Muscle of leg (tissue), 3 donors: ENCODE measurements at regions not wholly inside any gene's neighbourhood (a gene's known extent, or its start where the extent isn't known, plus 50 kb on each side); places are given as distances from the start of the nearest gene placed in this dataset.

Source experiments
- DNase-seq: peaks from one replicate; pipeline ENCODE4 v3.0.0; 2013
- H3K27ac ChIP-seq: one replicate; pipeline ENCODE4 v1.5.1; 2013; ENCODE audit warnings: mild to moderate bottlenecking, low read length, control low read depth
- H3K27me3 ChIP-seq: one replicate; pipeline ENCODE4 v1.6.1; 2013; ENCODE audit warnings: low read length; ENCODE audit not compliant: control insufficient read depth, insufficient read depth
- H3K36me3 ChIP-seq: one replicate; pipeline ENCODE4 v1.6.1; 2013; ENCODE audit warnings: low read length; ENCODE audit not compliant: control insufficient read depth, insufficient read depth
- H3K4me1 ChIP-seq: one replicate; pipeline ENCODE4 v1.6.1; 2013; ENCODE audit warnings: low read length; ENCODE audit not compliant: control insufficient read depth, insufficient read depth
- H3K4me3 ChIP-seq: one replicate; pipeline ENCODE4 v1.5.1; 2013; ENCODE audit warnings: low read length, control low read depth
- H3K9me3 ChIP-seq: replicated peaks from 2 replicates; pipeline ENCODE4 v1.6.1; 2013; ENCODE audit warnings: low read depth, low read length; ENCODE audit not compliant: control insufficient read depth
- WGBS: methylation state at CpG from one replicate; pipeline ENCODE4 v1.1.5; 2013; ENCODE audit warnings: missing lambda C conversion rate; ENCODE audit not compliant: insufficient coverage; 5-methylcytosine and 5-hydroxymethylcytosine counted together

DNA sequence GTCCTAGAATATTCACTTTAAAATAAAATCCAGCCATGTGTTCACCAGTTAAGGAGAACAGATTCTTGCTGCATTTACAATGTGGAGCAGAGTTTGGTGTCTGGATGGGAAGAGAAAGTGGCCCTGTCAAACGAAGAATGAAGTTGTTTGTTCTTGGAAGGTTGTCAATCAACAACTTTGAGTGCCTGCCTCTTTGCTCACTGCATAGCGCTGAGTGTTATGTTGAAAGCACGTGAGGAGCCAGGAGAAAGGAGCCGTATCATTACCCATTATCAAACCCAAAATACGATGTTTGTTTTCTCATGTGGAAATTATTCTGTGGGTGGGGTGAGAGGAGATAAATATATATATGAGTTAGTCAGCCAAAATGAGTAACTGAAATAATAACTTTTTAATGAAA, 492.5 kb upstream of the POU3F3 start:
- Histone ChIP-seq H3K27me3 (no peaks in the 10 kb centered on the region), H3K4me3 (no peak overlapping the region), H3K36me3 (no peaks in the 10 kb centered on the region), H3K27ac (no peak overlapping the region), H3K9me3 (no peaks in the 10 kb centered on the region), H3K4me1 (no peaks in the 10 kb centered on the region)
- 83% methylated on average over 1 of the region's 5 CpGs for WGBS
- DNase-seq: no peak

DNA sequence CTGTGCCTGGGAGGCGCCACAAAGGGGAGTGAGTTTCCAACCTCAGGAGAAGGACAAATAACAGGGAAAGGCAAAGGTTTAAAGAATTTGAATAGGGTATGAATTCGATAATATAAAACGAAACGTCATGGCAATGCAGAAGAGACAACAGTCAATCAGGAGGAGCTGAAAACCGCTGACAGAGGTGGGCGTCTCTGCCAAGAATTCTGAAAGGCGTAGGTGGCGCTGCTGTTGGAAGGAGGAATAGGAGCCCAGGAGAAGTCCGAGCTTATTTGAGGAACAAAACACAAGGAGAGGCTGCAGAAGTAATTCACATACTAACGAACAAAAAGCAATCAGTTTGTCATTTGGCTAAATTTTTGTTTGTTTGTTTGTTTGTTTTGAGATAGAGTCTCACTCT, 485.8 kb upstream of the POU3F3 start:
- WGBS: 85% methylated on average over 10 of the region's 10 CpGs
- no peak overlapping the region for H3K4me3 ChIP-seq
- H3K4me1 ChIP-seq: no peaks in the 10 kb centered on the region
- DNase-seq: no peak
- no peaks in the 10 kb centered on the region for H3K9me3 ChIP-seq
- no peak overlapping the region for H3K27ac ChIP-seq
- H3K36me3 ChIP-seq: no peaks in the 10 kb centered on the region
- H3K27me3 ChIP-seq: no peaks in the 10 kb centered on the region

DNA sequence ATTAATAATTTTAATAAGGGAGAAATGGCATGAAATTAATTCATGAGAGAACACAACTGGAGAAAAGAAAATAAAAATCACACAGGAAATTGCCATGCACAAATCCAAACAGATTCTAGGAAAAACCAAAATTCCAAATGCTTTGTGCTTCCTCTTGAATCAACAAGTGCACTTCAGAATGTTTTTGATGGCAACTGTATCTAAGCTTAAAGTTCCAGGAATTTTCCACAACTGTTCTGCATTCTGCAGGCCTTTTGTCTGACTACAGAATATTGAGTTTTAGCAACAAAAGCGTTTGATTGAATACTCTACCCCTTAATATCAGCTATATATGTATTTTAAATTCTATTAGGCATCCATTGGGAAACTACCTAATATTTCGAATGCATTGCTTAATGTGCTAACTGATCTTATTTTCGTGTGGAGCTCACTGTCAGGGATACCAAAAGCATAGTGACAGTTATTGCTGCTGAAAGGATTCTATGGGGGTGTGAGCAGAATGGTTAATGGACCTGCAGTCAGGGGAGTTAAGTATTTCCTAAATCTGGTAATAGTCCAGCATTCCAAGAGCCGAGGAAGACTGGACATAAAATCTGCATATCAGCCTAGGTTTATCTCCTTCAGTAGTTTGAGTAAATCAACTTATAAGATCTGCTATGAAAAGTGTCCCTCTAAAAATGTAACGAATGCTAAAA, 482.7 kb upstream of the POU3F3 start:
- no peak overlapping the region for H3K27ac ChIP-seq
- no peaks in the 10 kb centered on the region for H3K9me3 ChIP-seq
- WGBS: 65% methylated on average over 2 of the region's 5 CpGs
- H3K4me1 ChIP-seq: no peaks in the 10 kb centered on the region
- no peaks in the 10 kb centered on the region for H3K36me3 ChIP-seq
- peak; percentile 5 for DNase-seq
- no peak overlapping the region for H3K4me3 ChIP-seq
- H3K27me3 ChIP-seq: no peaks in the 10 kb centered on the region

DNA sequence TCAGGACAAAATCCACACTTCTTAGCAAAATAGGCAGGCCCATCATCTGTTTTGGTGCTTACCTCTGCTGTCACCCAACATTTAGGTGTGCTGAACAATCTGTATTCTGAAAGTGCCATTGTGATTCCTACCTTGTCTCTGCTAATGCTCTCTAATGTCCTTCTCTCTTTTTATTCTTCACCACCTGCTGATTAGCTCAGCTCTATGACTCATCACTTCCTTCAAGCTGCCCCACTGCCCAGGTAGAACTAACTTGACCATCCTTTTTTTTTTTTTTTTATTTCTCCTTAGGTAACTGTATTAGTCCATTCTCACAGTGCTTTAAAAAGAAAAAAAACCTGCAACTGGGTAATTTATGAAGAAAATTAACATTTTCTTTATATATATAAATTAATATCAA, 478.7 kb upstream of the POU3F3 start:
- no peak overlapping the region for H3K27ac ChIP-seq
- no peaks in the 10 kb centered on the region for H3K36me3 ChIP-seq
- H3K9me3 ChIP-seq: no peaks in the 10 kb centered on the region
- no peak overlapping the region for H3K4me3 ChIP-seq
- H3K4me1 ChIP-seq: no peaks in the 10 kb centered on the region
- no peaks in the 10 kb centered on the region for H3K27me3 ChIP-seq
- no peak for DNase-seq

DNA sequence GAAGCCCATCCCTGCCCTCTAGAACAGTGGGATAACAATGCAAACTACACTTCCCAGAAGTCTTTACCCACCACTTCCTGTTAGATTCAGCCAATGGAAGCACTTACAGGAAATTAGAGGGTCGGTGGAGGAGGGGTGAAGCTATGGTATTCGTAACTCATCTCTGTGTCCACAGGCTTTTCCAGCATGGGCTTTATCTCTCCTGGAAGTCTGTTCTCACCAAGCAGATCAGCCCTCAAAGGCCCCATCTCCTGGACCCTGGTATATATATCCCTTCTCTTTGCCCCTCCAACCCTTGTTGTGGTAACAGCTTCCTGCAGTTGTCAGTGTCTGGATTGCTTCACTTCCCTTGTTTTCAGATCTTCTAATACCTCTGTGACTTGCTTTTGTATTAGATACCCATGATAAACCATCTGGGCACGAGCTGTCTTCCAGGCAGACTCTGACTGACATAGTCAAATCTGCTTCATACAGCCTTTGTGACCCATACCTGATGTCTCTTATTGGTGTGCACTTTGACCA, 475.0 kb upstream of the POU3F3 start:
- Histone ChIP-seq H3K27me3 (no peaks in the 10 kb centered on the region), H3K36me3 (no peaks in the 10 kb centered on the region), H3K27ac (peak overlapping the region; percentile 51), H3K4me3 (peak overlapping the region; percentile 48), H3K4me1 (no peaks in the 10 kb centered on the region), H3K9me3 (no peaks in the 10 kb centered on the region)
- whole genome bisulfite sequencing: 38% methylated on average over 1 of the region's 3 CpGs
- DNase-seq: peak; percentile 81

DNA sequence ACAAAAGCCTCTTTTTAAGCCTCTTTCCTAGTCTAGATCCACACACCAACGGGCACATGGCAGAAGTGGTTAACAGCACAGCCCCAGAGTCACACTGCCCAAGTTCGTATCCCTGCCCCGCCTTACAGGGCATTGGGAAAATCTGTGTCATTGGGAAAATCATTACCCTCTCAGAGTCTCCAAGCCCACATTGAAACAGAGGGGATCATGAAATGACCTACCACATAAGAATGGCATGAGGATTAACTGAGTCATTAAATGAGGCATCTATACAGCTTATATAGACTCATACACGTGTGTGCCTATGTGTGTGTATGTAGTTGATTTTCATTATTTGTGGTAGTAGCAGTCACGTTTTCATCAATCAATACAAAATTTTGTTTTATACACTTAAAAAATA, 469.0 kb upstream of the POU3F3 start:
- Histone ChIP-seq H3K27me3 (no peaks in the 10 kb centered on the region), H3K9me3 (no peaks in the 10 kb centered on the region), H3K4me1 (no peaks in the 10 kb centered on the region), H3K27ac (no peak overlapping the region), H3K4me3 (no peak overlapping the region), H3K36me3 (no peaks in the 10 kb centered on the region)
- whole genome bisulfite sequencing: no CpG with 5 or more reads among the region's 5 CpGs
- DNase-seq: no peak

DNA sequence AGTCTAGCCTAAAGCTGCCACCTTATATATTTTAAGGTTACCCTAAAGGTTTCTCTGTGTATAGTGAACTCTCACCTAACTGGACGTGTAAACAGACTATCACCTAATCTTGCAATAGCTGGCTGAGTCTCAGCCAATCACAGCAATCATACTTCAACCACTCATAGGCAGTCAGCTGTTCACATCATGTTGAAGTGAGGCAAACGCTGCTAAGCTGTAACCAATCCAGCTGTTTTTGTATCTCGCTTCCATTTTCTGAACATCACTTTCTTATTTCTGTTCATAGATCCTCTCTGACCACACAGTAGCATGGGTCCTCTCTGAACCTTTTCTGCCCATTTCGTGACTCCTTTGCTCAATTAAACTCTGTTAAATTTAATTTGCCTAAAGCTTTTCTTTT, 468.2 kb upstream of the POU3F3 start:
- no peaks in the 10 kb centered on the region for H3K9me3 ChIP-seq
- WGBS: 39% methylated on average over 2 of the region's 4 CpGs
- H3K4me3 ChIP-seq: no peak overlapping the region
- no peaks in the 10 kb centered on the region for H3K36me3 ChIP-seq
- H3K27me3 ChIP-seq: no peaks in the 10 kb centered on the region
- H3K27ac ChIP-seq: no peak overlapping the region
- DNase-seq: no peak
- H3K4me1 ChIP-seq: no peaks in the 10 kb centered on the region

DNA sequence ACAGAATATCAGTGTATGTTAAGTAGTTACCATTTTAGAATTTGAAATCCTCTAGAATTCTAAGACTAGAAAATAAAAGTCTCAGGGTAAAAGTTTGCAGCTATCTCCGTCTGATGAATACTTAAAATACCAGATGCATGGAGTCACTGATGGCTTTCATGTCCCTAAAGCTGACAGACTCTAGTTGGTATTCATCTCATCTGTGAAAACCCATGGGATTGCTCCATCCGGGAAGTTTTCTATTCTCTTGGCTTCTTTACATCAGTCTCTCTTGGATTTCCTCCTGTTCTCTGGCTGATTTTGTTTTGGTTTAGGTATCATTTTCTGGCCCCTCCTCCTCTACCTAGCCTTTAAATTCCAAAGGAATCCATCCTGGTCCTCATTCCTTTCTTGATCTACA, 465.6 kb upstream of the POU3F3 start:
- no peaks in the 10 kb centered on the region for H3K9me3 ChIP-seq
- no peaks in the 10 kb centered on the region for H3K36me3 ChIP-seq
- no peak overlapping the region for H3K4me3 ChIP-seq
- no peak overlapping the region for H3K27ac ChIP-seq
- no peaks in the 10 kb centered on the region for H3K27me3 ChIP-seq
- H3K4me1 ChIP-seq: no peaks in the 10 kb centered on the region
- no peak for DNase-seq
- WGBS: 40% methylated on average over 1 of the region's 2 CpGs

DNA sequence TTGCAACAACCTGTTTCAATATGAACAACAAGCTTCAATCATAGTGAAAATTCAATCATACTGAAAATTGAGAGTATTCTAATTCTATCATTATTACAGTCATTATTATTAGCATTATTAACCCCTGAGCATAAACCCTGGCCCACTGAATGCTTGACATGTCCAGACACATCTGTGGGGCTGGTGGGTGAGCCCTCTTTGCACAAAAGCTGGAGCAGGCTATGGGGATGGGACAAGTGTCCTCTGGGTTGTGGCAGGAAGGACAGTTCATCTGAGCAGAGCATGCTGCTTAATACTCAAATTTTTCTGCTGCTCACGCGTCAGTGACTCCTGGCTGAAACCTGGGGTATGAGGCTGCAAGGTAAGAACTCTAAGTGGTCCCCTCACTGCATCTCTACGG, 451.1 kb upstream of the POU3F3 start:
- 75% methylated on average over 2 of the region's 3 CpGs for WGBS
- DNase-seq: no peak
- Histone ChIP-seq H3K4me3 (no peak overlapping the region), H3K27ac (no peak overlapping the region), H3K9me3 (no peaks in the 10 kb centered on the region), H3K4me1 (peaks cover 7% of the 10 kb centered on the region), H3K36me3 (no peaks in the 10 kb centered on the region), H3K27me3 (no peaks in the 10 kb centered on the region)

DNA sequence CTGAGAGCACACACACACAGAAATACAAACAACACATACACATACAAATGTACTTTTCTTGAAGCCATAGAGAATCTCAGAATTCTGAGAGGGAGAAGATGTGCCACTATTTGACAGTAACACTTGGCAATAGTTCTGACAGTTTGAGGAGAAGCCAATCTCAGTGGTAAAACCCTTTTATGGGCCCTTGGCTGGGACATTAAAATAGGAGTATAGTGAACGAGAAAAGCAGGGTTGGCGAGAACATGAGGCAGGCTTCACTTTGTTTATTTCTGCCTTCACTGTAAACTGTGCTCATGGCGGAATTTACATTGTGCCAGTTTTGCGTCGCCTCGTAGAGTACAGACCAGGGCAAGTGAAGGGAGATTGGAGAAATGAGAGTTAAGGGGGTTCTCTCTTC, 449.4 kb upstream of the POU3F3 start:
- DNase-seq: no peak
- Histone ChIP-seq H3K4me3 (no peak overlapping the region), H3K36me3 (no peaks in the 10 kb centered on the region), H3K27me3 (no peaks in the 10 kb centered on the region), H3K27ac (no peak overlapping the region), H3K9me3 (no peaks in the 10 kb centered on the region), H3K4me1 (peaks cover 9% of the 10 kb centered on the region)
- 42% methylated on average over 2 of the region's 6 CpGs for WGBS

DNA sequence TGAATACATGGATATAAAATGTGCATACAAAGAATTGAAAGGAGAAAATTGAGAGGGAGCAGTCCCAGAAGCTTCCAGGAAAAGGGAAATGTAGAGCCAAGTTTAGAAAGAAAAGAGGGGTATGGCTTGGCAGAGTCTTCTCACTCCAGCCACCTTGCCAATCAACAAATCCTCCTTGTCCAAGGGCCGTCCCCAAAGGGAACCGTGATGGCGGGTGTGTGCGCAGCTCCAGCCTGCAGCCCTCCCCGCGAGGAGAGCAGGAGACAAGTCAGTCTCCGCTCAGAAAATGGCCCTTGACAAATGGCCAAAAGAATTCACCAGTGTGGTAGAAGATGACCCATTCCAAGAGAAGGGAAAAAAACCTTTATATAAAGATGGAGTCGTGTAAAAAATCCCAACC, 448.3 kb upstream of the POU3F3 start:
- Histone ChIP-seq H3K9me3 (no peaks in the 10 kb centered on the region), H3K27ac (no peak overlapping the region), H3K4me3 (no peak overlapping the region), H3K36me3 (no peaks in the 10 kb centered on the region), H3K27me3 (no peaks in the 10 kb centered on the region), H3K4me1 (peaks cover 9% of the 10 kb centered on the region)
- WGBS: 51% methylated on average over 5 of the region's 8 CpGs
- peak; percentile 47 for DNase-seq
